HepG2 (cell line): ENCODE measurements at regions not wholly inside any gene's neighbourhood (a gene's known extent, or its start where the extent isn't known, plus 50 kb on each side); places are given as distances from the start of the nearest gene placed in this dataset.

ENCODE experiments used
- ATAC-seq: fragments of 200-7000 bp; cut with Tn5 transposase; 3 replicates; pipeline ENCODE4 v1.9.1; 2020; ENCODE audit warnings: mild to moderate bottlenecking, moderate library complexity
- BruUV-seq: library from RNA; stranded (reverse); fragments of 400-500 nt; replicated peaks from 2 replicates; lab custom pipeline; 2021; lab: Mats Ljungman, UMichigan
- CTCF ChIA-PET: fragments of 300-600 bp; formaldehyde crosslinking; extraction: SDS; loops from one replicate; lab custom pipeline; 2021; ENCODE audit warnings: low total read pairs, inconsistent platforms, low intra/inter-chr PET ratio; lab: Yijun Ruan, JAX
- POLR2A ChIA-PET: fragments of 350-600 bp; sonication (Branson Sonifier 250); formaldehyde crosslinking; loops from one replicate; lab custom pipeline; 2020; ENCODE audit warnings: antibody characterized with exemption, inconsistent platforms; lab: Yijun Ruan, JAX
- DNase-seq: peaks from one replicate; pipeline ENCODE4 v3.0.0-alpha.2; 2015; ENCODE audit warnings: low spot score
- FAIRE-seq: peaks from 3 replicates; lab custom pipeline; 2011; peaks lifted over from hg19 to GRCh38; lab: Jason Lieb, UNC
- H2AFZ ChIP-seq: one replicate; pipeline ENCODE4 v1.6.1; 2011; ENCODE audit warnings: low read length, inconsistent platforms
- H3K27ac ChIP-seq: fragments of 300-600 bp; 3 replicates; pipeline ENCODE4 v1.8.0; 2011; ENCODE audit warnings: mixed run types, mild to moderate bottlenecking, mixed read lengths, low read length, inconsistent platforms; ENCODE audit not compliant: insufficient read depth; ENCODE audit errors: extremely low read length
- H3K27me3 ChIP-seq, 2 experiments: fragments of 200-600 bp in 1 of 2; 2 replicates in 1 of 2; 3 replicates in 1 of 2; pipeline versions ENCODE4 v1.6.0 to v1.8.0; 2011; ENCODE audit warnings: low read length in 2 of 2, mild to moderate bottlenecking in 2 of 2, moderate library complexity in 2 of 2, inconsistent platforms in 1 of 2; ENCODE audit not compliant: insufficient read depth in 2 of 2, control insufficient read depth in 1 of 2
- H3K36me3 ChIP-seq, 2 experiments: fragments of 200-600 bp in 1 of 2; replicated peaks in 1 of 2; 2 replicates in 1 of 2; 3 replicates in 1 of 2; pipeline versions ENCODE4 v1.5.1 to v1.8.0; 2011; ENCODE audit warnings: low read length in 2 of 2, inconsistent platforms in 1 of 2; ENCODE audit not compliant: insufficient read depth in 2 of 2, control insufficient read depth in 1 of 2
- H3K4me1 ChIP-seq: 2 replicates; pipeline ENCODE4 v1.5.1; 2012; ENCODE audit warnings: low read length, inconsistent platforms; ENCODE audit not compliant: insufficient read depth
- H3K4me2 ChIP-seq: 2 replicates; pipeline ENCODE4 v1.6.0; 2011; ENCODE audit warnings: low read depth, low read length, inconsistent platforms
- H3K4me3 ChIP-seq, 3 experiments: fragments of 200-600 bp in 1 of 3; sonication (generic), shearing (Covaris generic) in 1 of 3; replicated peaks in 1 of 3; 2 replicates each; pipeline ENCODE4 v1.5.1; 2011 to 2016; ENCODE audit warnings: low read length in 3 of 3, inconsistent platforms in 2 of 3, low read depth in 2 of 3, mild to moderate bottlenecking in 2 of 3, control low read depth in 1 of 3, mixed read lengths in 1 of 3; ENCODE audit not compliant: insufficient read depth in 1 of 3
- H3K79me2 ChIP-seq: one replicate; pipeline ENCODE4 v1.6.1; 2011; ENCODE audit warnings: low read length, inconsistent platforms; ENCODE audit not compliant: insufficient read depth
- H3K9ac ChIP-seq: 2 replicates; pipeline ENCODE4 v1.6.0; 2011; ENCODE audit warnings: mild to moderate bottlenecking, low read depth, low read length, inconsistent platforms; ENCODE audit not compliant: insufficient read depth
- H3K9me3 ChIP-seq: 2 replicates; pipeline ENCODE4 v1.5.1; 2012; ENCODE audit warnings: mild to moderate bottlenecking, low read length
- H4K20me1 ChIP-seq: 2 replicates; pipeline ENCODE4 v1.6.0; 2011; ENCODE audit warnings: inconsistent platforms, mild to moderate bottlenecking, low read length, moderate library complexity; ENCODE audit not compliant: insufficient read depth
- KDM3A ChIP-seq: IDR thresholded peaks from 2 replicates; pipeline ENCODE4 v1.6.1; 2018; ENCODE audit warnings: low read depth, missing compliant biosample characterization
- NFIB ChIP-seq: sonication (generic); formaldehyde crosslinking; IDR thresholded peaks from 2 replicates; pipeline ENCODE4 v1.9.0; 2021; ENCODE audit warnings: missing genetic modification reagents, mild to moderate bottlenecking, borderline replicate concordance
- NFRKB ChIP-seq: fragments of 450-650 bp; IDR thresholded peaks from 2 replicates; pipeline ENCODE4 v1.6.1; 2017
- RBFOX2 ChIP-seq: fragments of 200-400 bp; formaldehyde crosslinking; IDR thresholded peaks from 2 replicates; pipeline ENCODE4 v1.6.1; 2017; ENCODE audit warnings: low read depth, mild to moderate bottlenecking, low read length
- ZC3H4 ChIP-seq: sonication (generic); formaldehyde crosslinking; IDR thresholded peaks from 2 replicates; pipeline ENCODE4 v1.4.0; 2020; ENCODE audit warnings: missing genetic modification reagents, borderline replicate concordance
- ZNF557 ChIP-seq: sonication (generic); formaldehyde crosslinking; IDR thresholded peaks from 2 replicates; pipeline ENCODE4 v1.4.0; 2020; ENCODE audit warnings: missing genetic modification reagents
- ZNF644 ChIP-seq: IDR thresholded peaks from 2 replicates; pipeline ENCODE4 v1.6.1; 2016; ENCODE audit warnings: low read depth
- WGBS: methylation state at CpG from one replicate; pipeline ENCODE4 v1.1.6; 2017; ENCODE audit warnings: low lambda C conversion rate; 5-methylcytosine and 5-hydroxymethylcytosine counted together
- in situ Hi-C: cut with HindIII; loops from 2 replicates; pipeline ENCODE4 v1.10.0; 2017; ENCODE audit warnings: low pct_unique_long_range_greater_than_20kb; ENCODE audit not compliant: extremely low pct_ligation_motif_present
- intact Hi-C: fragments of 100-400 bp; cut with micrococcal nuclease; formaldehyde crosslinking; loops from one replicate; pipeline ENCODE4 v1.10.0; 2022; ENCODE audit not compliant: unreplicated experiment
- TF ChIP-seq, protein P1 (sequence below): sonication (generic); formaldehyde crosslinking; IDR thresholded peaks from 2 replicates; pipeline ENCODE4 v1.4.0; 2020; ENCODE audit warnings: mild to moderate bottlenecking, missing genetic modification reagents, borderline replicate concordance
- TF ChIP-seq, protein P2 (sequence below): sonication (generic); formaldehyde crosslinking; IDR thresholded peaks from 2 replicates; pipeline ENCODE4 v1.5.1; 2020; ENCODE audit warnings: mild to moderate bottlenecking, missing genetic modification reagents, moderate library complexity

DNA sequence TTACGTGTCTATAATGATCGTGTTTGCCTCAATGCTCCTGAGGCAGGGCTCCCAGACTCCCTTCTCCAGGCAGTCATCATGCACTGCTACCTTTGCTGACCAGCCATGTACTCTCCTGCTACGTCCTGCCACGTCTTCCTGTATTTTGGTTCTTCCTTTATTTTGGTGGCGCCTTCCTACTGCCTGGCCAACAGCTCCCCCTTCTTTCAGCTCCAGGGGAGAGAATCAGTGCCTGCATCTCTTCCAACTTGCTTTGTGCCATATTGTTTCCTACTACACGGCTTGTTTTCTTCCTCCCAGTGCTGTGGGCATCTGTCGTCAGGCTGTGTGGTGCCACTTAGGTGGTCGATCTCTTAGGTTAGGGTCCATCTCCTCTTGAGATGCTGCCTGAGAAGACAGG, 96.2 kb downstream of the FGF9 start:
- in situ Hi-C loops: no loop called here
- ChIA-PET POLR2A (no interaction called here), CTCF (no interaction called here)
- 41% methylated on average over 8 of the region's 8 CpGs for WGBS
- Histone ChIP-seq H3K27me3 (no peaks in the 10 kb centered on the region), H3K36me3 (no peaks in the 10 kb centered on the region), H3K9me3 (peaks cover 6% of the 10 kb centered on the region; the same call in 1 of the 2 replicates), H3K4me1 (no peaks in the 10 kb centered on the region), H3K27ac (no peak overlapping the region), H2AFZ (no peak overlapping the region), H4K20me1 (no peaks in the 10 kb centered on the region), H3K9ac (no peak overlapping the region), H3K4me2 (no peak overlapping the region), H3K79me2 (no peaks in the 10 kb centered on the region), H3K4me3 (no peak overlapping the region)
- FAIRE-seq (no peak), ATAC-seq (no peak), DNase-seq (no peak)
- no TSS peak for BruUV-seq
- intact Hi-C loops: no loop called here
- TF ChIP-seq ZNF557 (no peak), NFRKB (no peak), KDM3A (CRISPR knock-in tag) (no peak), ZC3H4 (CRISPR knock-in tag) (no peak), RBFOX2 (no peak), ZNF644 (CRISPR knock-in tag) (no peak), NFIB (CRISPR knock-in tag) (no peak)
- TF ChIP-seq, protein P1, sequence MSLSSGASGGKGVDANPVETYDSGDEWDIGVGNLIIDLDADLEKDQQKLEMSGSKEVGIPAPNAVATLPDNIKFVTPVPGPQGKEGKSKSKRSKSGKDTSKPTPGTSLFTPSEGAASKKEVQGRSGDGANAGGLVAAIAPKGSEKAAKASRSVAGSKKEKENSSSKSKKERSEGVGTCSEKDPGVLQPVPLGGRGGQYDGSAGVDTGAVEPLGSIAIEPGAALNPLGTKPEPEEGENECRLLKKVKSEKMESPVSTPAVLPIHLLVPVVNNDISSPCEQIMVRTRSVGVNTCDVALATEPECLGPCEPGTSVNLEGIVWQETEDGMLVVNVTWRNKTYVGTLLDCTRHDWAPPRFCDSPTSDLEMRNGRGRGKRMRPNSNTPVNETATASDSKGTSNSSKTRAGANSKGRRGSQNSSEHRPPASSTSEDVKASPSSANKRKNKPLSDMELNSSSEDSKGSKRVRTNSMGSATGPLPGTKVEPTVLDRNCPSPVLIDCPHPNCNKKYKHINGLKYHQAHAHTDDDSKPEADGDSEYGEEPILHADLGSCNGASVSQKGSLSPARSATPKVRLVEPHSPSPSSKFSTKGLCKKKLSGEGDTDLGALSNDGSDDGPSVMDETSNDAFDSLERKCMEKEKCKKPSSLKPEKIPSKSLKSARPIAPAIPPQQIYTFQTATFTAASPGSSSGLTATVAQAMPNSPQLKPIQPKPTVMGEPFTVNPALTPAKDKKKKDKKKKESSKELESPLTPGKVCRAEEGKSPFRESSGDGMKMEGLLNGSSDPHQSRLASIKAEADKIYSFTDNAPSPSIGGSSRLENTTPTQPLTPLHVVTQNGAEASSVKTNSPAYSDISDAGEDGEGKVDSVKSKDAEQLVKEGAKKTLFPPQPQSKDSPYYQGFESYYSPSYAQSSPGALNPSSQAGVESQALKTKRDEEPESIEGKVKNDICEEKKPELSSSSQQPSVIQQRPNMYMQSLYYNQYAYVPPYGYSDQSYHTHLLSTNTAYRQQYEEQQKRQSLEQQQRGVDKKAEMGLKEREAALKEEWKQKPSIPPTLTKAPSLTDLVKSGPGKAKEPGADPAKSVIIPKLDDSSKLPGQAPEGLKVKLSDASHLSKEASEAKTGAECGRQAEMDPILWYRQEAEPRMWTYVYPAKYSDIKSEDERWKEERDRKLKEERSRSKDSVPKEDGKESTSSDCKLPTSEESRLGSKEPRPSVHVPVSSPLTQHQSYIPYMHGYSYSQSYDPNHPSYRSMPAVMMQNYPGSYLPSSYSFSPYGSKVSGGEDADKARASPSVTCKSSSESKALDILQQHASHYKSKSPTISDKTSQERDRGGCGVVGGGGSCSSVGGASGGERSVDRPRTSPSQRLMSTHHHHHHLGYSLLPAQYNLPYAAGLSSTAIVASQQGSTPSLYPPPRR (CRISPR knock-in tag): no peak
- TF ChIP-seq, protein P2, sequence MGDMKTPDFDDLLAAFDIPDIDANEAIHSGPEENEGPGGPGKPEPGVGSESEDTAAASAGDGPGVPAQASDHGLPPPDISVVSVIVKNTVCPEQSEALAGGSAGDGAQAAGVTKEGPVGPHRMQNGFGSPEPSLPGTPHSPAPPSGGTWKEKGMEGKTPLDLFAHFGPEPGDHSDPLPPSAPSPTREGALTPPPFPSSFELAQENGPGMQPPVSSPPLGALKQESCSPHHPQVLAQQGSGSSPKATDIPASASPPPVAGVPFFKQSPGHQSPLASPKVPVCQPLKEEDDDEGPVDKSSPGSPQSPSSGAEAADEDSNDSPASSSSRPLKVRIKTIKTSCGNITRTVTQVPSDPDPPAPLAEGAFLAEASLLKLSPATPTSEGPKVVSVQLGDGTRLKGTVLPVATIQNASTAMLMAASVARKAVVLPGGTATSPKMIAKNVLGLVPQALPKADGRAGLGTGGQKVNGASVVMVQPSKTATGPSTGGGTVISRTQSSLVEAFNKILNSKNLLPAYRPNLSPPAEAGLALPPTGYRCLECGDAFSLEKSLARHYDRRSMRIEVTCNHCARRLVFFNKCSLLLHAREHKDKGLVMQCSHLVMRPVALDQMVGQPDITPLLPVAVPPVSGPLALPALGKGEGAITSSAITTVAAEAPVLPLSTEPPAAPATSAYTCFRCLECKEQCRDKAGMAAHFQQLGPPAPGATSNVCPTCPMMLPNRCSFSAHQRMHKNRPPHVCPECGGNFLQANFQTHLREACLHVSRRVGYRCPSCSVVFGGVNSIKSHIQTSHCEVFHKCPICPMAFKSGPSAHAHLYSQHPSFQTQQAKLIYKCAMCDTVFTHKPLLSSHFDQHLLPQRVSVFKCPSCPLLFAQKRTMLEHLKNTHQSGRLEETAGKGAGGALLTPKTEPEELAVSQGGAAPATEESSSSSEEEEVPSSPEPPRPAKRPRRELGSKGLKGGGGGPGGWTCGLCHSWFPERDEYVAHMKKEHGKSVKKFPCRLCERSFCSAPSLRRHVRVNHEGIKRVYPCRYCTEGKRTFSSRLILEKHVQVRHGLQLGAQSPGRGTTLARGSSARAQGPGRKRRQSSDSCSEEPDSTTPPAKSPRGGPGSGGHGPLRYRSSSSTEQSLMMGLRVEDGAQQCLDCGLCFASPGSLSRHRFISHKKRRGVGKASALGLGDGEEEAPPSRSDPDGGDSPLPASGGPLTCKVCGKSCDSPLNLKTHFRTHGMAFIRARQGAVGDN (CRISPR knock-in tag): no peak
